Neuronal stem cell (in vitro differentiated cells): ENCODE measurements at regions not wholly inside any gene's neighbourhood (a gene's known extent, or its start where the extent isn't known, plus 50 kb on each side); places are given as distances from the start of the nearest gene placed in this dataset.

Experiments used
- DNase-seq: peaks from one replicate; pipeline ENCODE4 v3.0.0-alpha.2; 2013; ENCODE audit warnings: low spot score
- H2AFZ ChIP-seq: one replicate; pipeline ENCODE4 v1.6.1; 2013; ENCODE audit warnings: mild to moderate bottlenecking, low read length, inconsistent platforms
- H2AK5ac ChIP-seq: 2 replicates; pipeline ENCODE4 v1.6.1; 2013; ENCODE audit warnings: low read depth, mild to moderate bottlenecking, inconsistent platforms, low read length, moderate library complexity, mixed read lengths
- H2BK120ac ChIP-seq: 2 replicates; pipeline ENCODE4 v1.6.1; 2013; ENCODE audit warnings: low read depth, mild to moderate bottlenecking, inconsistent platforms, low read length, moderate library complexity, mixed read lengths
- H2BK12ac ChIP-seq: one replicate; pipeline ENCODE4 v1.6.1; 2013; ENCODE audit warnings: low read length, inconsistent platforms
- H2BK15ac ChIP-seq: 2 replicates; pipeline ENCODE4 v1.6.1; 2013; ENCODE audit warnings: mild to moderate bottlenecking, low read length, inconsistent platforms, mixed read lengths
- H2BK5ac ChIP-seq: one replicate; pipeline ENCODE4 v1.6.1; 2013; ENCODE audit warnings: inconsistent platforms, mild to moderate bottlenecking, low read length, moderate library complexity
- H3K14ac ChIP-seq: one replicate; pipeline ENCODE4 v1.6.1; 2013; ENCODE audit warnings: low read length, inconsistent platforms
- H3K18ac ChIP-seq: 2 replicates; pipeline ENCODE4 v1.6.1; 2013; ENCODE audit warnings: low read length, inconsistent platforms
- H3K23ac ChIP-seq: 2 replicates; pipeline ENCODE4 v1.6.1; 2013; ENCODE audit warnings: low read depth, mild to moderate bottlenecking, mixed read lengths, low read length, inconsistent platforms; ENCODE audit not compliant: poor library complexity
- H3K27ac ChIP-seq: replicated peaks from 3 replicates; pipeline ENCODE4 v1.5.1; 2013; ENCODE audit warnings: low read length, inconsistent platforms
- H3K27me3 ChIP-seq, 3 experiments: 2 replicates each; pipeline ENCODE4 v1.6.1; 2013; ENCODE audit warnings: low read length in 3 of 3, mild to moderate bottlenecking in 2 of 3, inconsistent platforms in 1 of 3, low read depth in 1 of 3, mixed read lengths in 1 of 3, moderate library complexity in 1 of 3; ENCODE audit not compliant: control insufficient read depth in 3 of 3, insufficient read depth in 3 of 3
- H3K36me3 ChIP-seq, 2 donors: replicated peaks in 1 of 2; 2 replicates each; pipeline ENCODE4 v1.6.1; 2013; ENCODE audit warnings: low read length in 2 of 2; ENCODE audit not compliant: control insufficient read depth in 2 of 2, insufficient read depth in 2 of 2
- H3K4ac ChIP-seq: 2 replicates; pipeline ENCODE4 v1.6.1; 2013; ENCODE audit warnings: inconsistent platforms, mild to moderate bottlenecking, low read length, moderate library complexity
- H3K4me1 ChIP-seq, 2 donors: 1 replicate in 1 of 2; 2 replicates in 1 of 2; pipeline ENCODE4 v1.6.1; 2013; ENCODE audit warnings: low read length in 2 of 2, low read depth in 1 of 2; ENCODE audit not compliant: control insufficient read depth in 2 of 2, insufficient read depth in 1 of 2
- H3K4me2 ChIP-seq: one replicate; pipeline ENCODE4 v1.6.1; 2013; ENCODE audit warnings: mild to moderate bottlenecking, low read length, inconsistent platforms; ENCODE audit not compliant: insufficient read depth, poor library complexity, severe bottlenecking
- H3K4me3 ChIP-seq, 2 donors: 2 replicates each; pipeline ENCODE4 v1.5.1; 2013; ENCODE audit warnings: low read length in 2 of 2, mild to moderate bottlenecking in 2 of 2, inconsistent platforms in 1 of 2, moderate library complexity in 1 of 2
- H3K79me1 ChIP-seq: one replicate; pipeline ENCODE4 v1.6.1; 2013; ENCODE audit warnings: low read depth, mild to moderate bottlenecking, inconsistent platforms, low read length, moderate library complexity
- H3K9ac ChIP-seq: one replicate; pipeline ENCODE4 v1.6.1; 2013; ENCODE audit warnings: mild to moderate bottlenecking, low read depth, low read length, inconsistent platforms; ENCODE audit not compliant: poor library complexity
- H3K9me3 ChIP-seq, 2 donors: replicated peaks in 1 of 2; 2 replicates each; pipeline versions ENCODE3 to v1.6.1; 2013; ENCODE audit warnings: low read length in 2 of 2, mild to moderate bottlenecking in 2 of 2, inconsistent platforms in 1 of 2, low read depth in 1 of 2, mixed read lengths in 1 of 2, moderate library complexity in 1 of 2; ENCODE audit not compliant: control insufficient read depth in 2 of 2, insufficient read depth in 1 of 2
- H4K8ac ChIP-seq: one replicate; pipeline ENCODE4 v1.6.1; 2013; ENCODE audit warnings: low read depth, mild to moderate bottlenecking, inconsistent platforms, low read length, moderate library complexity
- H4K91ac ChIP-seq: one replicate; pipeline ENCODE4 v1.6.1; 2013; ENCODE audit warnings: low read length, low read depth, mild to moderate bottlenecking, inconsistent platforms; ENCODE audit not compliant: poor library complexity
- WGBS, 2 donors: extraction: QIAGEN DNeasy Blood & Tissue Kit; methylation state at CpG; one replicate each; pipeline ENCODE4 v1.1.7; 2013; ENCODE audit warnings: missing lambda C conversion rate in 2 of 2, mixed read lengths in 1 of 2; ENCODE audit not compliant: insufficient read length in 2 of 2, insufficient replicate concordance in 1 of 2; ENCODE audit errors: extremely low coverage in 2 of 2; 5-methylcytosine and 5-hydroxymethylcytosine counted together

DNA sequence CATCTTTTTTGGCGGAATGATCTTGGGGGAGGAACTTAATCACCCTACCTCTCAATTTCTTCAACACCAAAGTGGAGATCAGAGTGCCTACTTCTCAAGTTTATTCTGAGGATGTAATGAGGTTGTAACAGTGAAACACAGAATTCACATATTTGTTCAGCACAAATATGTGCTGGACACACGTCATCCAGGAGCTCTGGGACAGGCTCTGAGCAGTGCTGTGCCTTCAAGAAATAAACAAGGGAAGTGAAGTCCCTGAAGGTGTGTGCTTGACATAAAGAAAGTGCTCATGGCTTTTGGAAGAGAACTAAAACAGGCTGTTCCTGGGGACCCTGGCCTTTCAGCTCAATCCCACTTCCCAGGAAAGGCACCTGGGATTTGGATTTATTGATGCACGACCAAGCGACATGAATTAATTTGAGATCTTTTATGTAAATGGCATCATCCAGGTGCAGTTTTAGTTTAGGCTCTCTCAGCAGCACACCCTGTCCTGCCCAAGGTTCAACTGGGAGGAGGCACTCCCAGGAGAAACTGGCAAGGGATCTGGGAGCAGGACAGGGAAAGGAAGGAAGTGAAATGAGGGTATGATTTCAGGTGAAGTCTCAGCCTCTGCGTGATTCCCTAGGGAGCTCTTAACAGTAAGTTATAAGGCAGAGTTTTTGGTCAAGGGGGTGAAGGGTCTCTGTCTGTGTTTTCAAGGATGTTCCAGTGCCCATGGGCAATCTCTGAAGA lies 211.0 kb downstream of the FOXA2 start:
- no peaks in the 10 kb centered on the region for H3K36me3 ChIP-seq
- no peak overlapping the region for H4K91ac ChIP-seq

DNA sequence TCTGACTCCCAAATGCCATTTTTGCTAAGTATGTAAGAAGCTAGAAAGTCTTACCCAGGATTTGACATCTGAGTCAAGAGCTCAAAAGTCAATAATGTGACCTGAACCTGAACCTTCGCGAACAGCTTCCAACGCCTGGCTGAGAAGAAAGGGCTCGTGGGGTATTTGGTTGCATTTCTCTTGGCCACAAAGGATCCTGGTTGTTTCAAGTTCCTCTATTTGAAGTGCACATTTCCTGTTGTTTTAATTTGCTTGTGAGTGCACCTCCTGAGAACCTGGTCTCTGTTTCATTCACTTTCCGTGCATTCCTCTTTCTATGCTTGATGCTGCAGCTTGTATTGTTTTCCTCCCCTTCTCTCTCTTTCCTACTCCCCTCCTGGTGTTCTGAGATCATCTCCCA lies 212.5 kb downstream of the FOXA2 start:
- no peak overlapping the region for H2AFZ ChIP-seq
- H3K36me3 ChIP-seq, result no peaks in the 10 kb centered on the region
- H3K4me3 ChIP-seq, result no peak overlapping the region
- no peaks in the 10 kb centered on the region for H3K9me3 ChIP-seq
- no peak overlapping the region for H4K91ac ChIP-seq
- no peak overlapping the region for H3K14ac ChIP-seq
- no peak overlapping the region for H3K4me2 ChIP-seq
- H3K18ac ChIP-seq, result no peak overlapping the region
- H3K23ac ChIP-seq, result no peak overlapping the region
- H4K8ac ChIP-seq, result no peak overlapping the region
- no peak overlapping the region for H2BK5ac ChIP-seq
- no peaks in the 10 kb centered on the region for H3K27me3 ChIP-seq
- WGBS, 2 donors, result no CpG with 5 or more reads among the region's 5 CpGs
- no peak overlapping the region for H3K27ac ChIP-seq
- no peak overlapping the region for H2BK15ac ChIP-seq
- H2AK5ac ChIP-seq, result no peak overlapping the region
- H3K4ac ChIP-seq, result no peak overlapping the region
- DNase-seq, result no peak
- peaks cover 0 to 4% of the 10 kb centered on the region in 2 donors for H3K4me1 ChIP-seq
- no peak overlapping the region for H2BK12ac ChIP-seq
- H2BK120ac ChIP-seq, result no peak overlapping the region
- no peak overlapping the region for H3K9ac ChIP-seq
- H3K79me1 ChIP-seq, result no peaks in the 10 kb centered on the region

More for the DNA sequence above, 211.0 kb downstream of the FOXA2 start:
- no peak overlapping the region for H2BK5ac ChIP-seq
- no peak overlapping the region for H3K4me2 ChIP-seq
- H3K18ac ChIP-seq, result no peak overlapping the region
- no peak overlapping the region for H2AFZ ChIP-seq
- peaks cover 0 to 3% of the 10 kb centered on the region in 2 donors for H3K4me1 ChIP-seq
- no peak overlapping the region for H3K9ac ChIP-seq
- no peaks in the 10 kb centered on the region for H3K27me3 ChIP-seq
- H4K8ac ChIP-seq, result no peak overlapping the region
- no peak overlapping the region for H3K23ac ChIP-seq
- H3K9me3 ChIP-seq, result no peaks in the 10 kb centered on the region
- H3K4ac ChIP-seq, result no peak overlapping the region
- H2BK120ac ChIP-seq, result no peak overlapping the region
- WGBS, 2 donors, result no CpG with 5 or more reads among the region's 5 CpGs
- H3K4me3 ChIP-seq, result no peak overlapping the region
- H3K27ac ChIP-seq, result no peak overlapping the region
- no peak overlapping the region for H2BK15ac ChIP-seq
- H3K79me1 ChIP-seq, result no peaks in the 10 kb centered on the region
- no peak overlapping the region for H3K14ac ChIP-seq
- H2AK5ac ChIP-seq, result no peak overlapping the region
- H2BK12ac ChIP-seq, result no peak overlapping the region
- no peak for DNase-seq

DNA sequence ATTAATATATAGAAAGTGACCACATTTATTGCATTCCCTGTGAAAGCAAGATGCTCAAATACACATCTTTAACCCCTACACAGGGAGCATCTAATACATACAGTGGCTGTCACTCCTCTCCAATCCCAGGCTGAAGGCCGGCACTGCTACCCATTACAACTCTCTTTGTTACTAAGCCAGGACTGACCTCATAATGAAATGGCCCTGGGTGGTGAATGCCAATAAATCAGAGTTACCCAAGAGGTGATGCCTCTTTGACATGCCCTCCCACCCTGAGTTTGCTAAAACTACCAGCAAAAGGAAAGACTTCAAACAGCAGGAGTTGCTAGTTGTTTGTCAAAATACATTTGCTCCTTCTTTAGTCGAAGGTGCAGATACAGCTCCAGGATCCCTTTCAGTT lies 214.2 kb downstream of the FOXA2 start:
- no CpG with 5 or more reads among the region's 2 CpGs for WGBS, 2 donors
- Histone ChIP-seq H3K27ac (no peak overlapping the region), H2AFZ (no peak overlapping the region)

DNA sequence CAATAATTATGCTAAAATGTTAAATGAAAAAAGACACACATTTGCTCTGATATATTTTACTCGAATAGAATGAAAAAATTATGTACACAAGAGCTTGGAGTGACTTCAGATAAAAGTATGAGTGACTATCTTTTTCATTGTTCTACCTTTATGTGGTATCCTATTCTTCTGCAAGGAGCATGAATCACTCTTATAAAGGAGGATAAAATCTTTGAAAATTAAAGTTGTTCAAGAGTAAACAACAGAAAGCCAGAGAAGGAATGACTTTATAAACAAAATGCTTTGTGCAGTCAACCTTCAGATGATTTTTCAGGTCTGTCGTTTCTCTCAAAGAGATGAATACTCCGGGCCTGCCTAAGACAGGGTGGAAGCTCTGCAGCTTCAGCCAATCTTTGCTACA lies 215.3 kb downstream of the FOXA2 start:
- H3K4me2 ChIP-seq, result no peak overlapping the region
- DNase-seq, result no peak
- no peak overlapping the region for H3K9ac ChIP-seq
- WGBS, 2 donors, result no CpG with 5 or more reads among the region's 3 CpGs
- no peak overlapping the region for H2BK120ac ChIP-seq
- H4K91ac ChIP-seq, result no peak overlapping the region
- no peak overlapping the region for H3K14ac ChIP-seq
- no peaks in the 10 kb centered on the region for H3K79me1 ChIP-seq
- no peak overlapping the region for H2BK15ac ChIP-seq
- no peak overlapping the region for H3K23ac ChIP-seq
- H2AK5ac ChIP-seq, result no peak overlapping the region
- no peak overlapping the region for H3K18ac ChIP-seq
- H3K36me3 ChIP-seq, result no peaks in the 10 kb centered on the region
- H3K4me3 ChIP-seq, result no peak overlapping the region
- no peak overlapping the region for H3K4ac ChIP-seq
- no peak overlapping the region for H2BK12ac ChIP-seq
- H4K8ac ChIP-seq, result no peak overlapping the region
- H3K27me3 ChIP-seq, result no peaks in the 10 kb centered on the region
- H3K27ac ChIP-seq, result no peak overlapping the region
- H2AFZ ChIP-seq, result no peak overlapping the region
- H3K4me1 ChIP-seq, result peaks cover 0 to 2% of the 10 kb centered on the region in 2 donors
- H3K9me3 ChIP-seq, result no peaks in the 10 kb centered on the region
- no peak overlapping the region for H2BK5ac ChIP-seq

More for the DNA sequence above, 214.2 kb downstream of the FOXA2 start:
- no peaks in the 10 kb centered on the region for H3K36me3 ChIP-seq
- H3K14ac ChIP-seq, result no peak overlapping the region
- no peak overlapping the region for H3K4me3 ChIP-seq
- no peaks in the 10 kb centered on the region for H3K27me3 ChIP-seq
- peaks cover 0 to 2% of the 10 kb centered on the region in 2 donors for H3K4me1 ChIP-seq
- H3K23ac ChIP-seq, result no peak overlapping the region
- no peak overlapping the region for H3K9ac ChIP-seq
- H4K8ac ChIP-seq, result no peak overlapping the region
- H2AK5ac ChIP-seq, result no peak overlapping the region
- no peak overlapping the region for H3K4me2 ChIP-seq
- H3K9me3 ChIP-seq, result no peaks in the 10 kb centered on the region
- H3K79me1 ChIP-seq, result no peaks in the 10 kb centered on the region
- H2BK15ac ChIP-seq, result no peak overlapping the region
- no peak overlapping the region for H3K4ac ChIP-seq
- H2BK120ac ChIP-seq, result no peak overlapping the region
- no peak overlapping the region for H2BK5ac ChIP-seq
- H4K91ac ChIP-seq, result no peak overlapping the region
- no peak overlapping the region for H3K18ac ChIP-seq
- DNase-seq, result no peak
- no peak overlapping the region for H2BK12ac ChIP-seq
